Stimulated activated CD8-positive, alpha-beta memory T cell treated with anti-CD3 and anti-CD28 coated beads, Interleukin-12 subunit alpha, Interleukin-12 subunit beta, amount 100 ng/mL, for 24 hours (primary cell): ENCODE measurements at regions not wholly inside any gene's neighbourhood (a gene's known extent, or its start where the extent isn't known, plus 50 kb on each side); places are given as distances from the start of the nearest gene placed in this dataset.
"Not testable (repeated sequence)": the region's sequence is repeated elsewhere in the genome, so short reads cannot be mapped to it uniquely, and the experiment has no call there.

ENCODE experiments used
- DNase-seq: peaks from one replicate; pipeline ENCODE4 v3.0.0-alpha.2; 2020; ENCODE audit errors: extremely low read depth

GRCh38 chr14:85897808-85898207 lies 367.9 kb downstream of the FLRT2 start:
- DNase-seq, result no peak

GRCh38 chr14:85895603-85896002 lies 365.7 kb downstream of the FLRT2 start:
- no peak for DNase-seq

GRCh38 chr14:85892251-85892650 lies 362.3 kb downstream of the FLRT2 start:
- no peak for DNase-seq

DNA sequence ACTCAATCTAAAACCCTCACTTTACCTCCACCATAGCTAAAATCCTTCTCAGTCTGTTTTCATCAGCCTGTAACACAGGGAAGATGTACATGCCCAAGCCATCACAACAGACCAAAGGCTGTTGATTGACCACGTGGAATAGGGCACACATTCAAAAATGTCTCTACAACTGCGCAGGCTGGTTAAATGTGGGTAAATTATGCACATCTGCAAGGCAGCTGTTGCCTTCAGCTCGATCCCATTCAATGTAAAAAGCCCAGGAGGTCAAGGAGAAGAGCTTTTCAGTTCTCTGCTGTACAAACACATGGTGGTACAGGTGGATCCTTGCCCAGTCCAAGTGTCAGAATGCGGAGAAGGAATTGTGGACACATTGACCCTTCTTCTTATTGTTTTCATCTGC lies 354.0 kb downstream of the FLRT2 start:
- no peak for DNase-seq

DNA sequence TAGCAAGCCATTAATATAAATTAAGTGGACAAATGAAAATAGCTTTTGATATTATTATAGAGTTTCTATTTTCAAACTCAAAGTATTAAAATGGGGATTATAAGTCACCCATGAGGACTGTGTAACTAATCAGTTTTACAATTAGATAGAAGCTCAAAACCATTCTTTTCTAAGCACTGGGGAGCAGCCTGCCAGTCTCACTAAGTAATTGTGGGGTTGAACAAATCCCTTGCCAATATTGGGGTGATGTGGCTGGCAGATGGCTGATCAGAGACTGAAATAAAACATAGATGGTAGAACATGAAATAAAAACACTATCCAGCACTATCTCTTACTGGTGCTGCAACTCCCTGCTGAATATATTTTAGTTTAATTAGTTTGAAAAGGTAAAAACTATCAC lies 353.2 kb downstream of the FLRT2 start:
- DNase-seq, result no peak

GRCh38 chr14:85881935-85882334 lies 352.0 kb downstream of the FLRT2 start:
- no peak for DNase-seq

DNA sequence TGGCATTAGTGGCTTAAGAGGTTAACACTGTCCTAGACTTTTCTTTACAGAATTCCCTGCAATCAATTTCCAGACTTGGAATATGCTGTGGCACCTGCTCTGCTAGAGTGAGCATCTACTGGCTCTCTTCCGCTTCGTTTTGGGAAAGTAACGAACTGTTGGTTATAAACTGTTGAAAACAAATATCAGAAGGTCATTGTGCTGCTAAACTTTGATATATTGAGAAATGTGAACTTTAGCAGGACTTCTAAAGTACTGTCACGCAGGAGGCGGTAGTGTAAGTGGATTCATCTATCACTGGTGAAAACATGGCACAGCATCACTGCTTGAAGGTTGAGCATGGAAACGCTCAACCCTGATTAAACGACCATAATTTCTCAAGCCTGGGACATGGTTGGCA lies 348.9 kb downstream of the FLRT2 start:
- no peak for DNase-seq

GRCh38 chr14:85873006-85873405 lies 343.1 kb downstream of the FLRT2 start:
- DNase-seq, result no peak

- no peak for DNase-seq
Observed at GRCh38 chr14:85867450-85867849, 337.5 kb downstream of the FLRT2 start.

- no peak for DNase-seq
Observed at GRCh38 chr14:85865701-85866100, 335.8 kb downstream of the FLRT2 start.

- no peak for DNase-seq
Observed at GRCh38 chr14:85858634-85859033, 328.7 kb downstream of the FLRT2 start.

- DNase-seq, result no peak
Observed at GRCh38 chr14:85856430-85856829, 326.5 kb downstream of the FLRT2 start.

DNA sequence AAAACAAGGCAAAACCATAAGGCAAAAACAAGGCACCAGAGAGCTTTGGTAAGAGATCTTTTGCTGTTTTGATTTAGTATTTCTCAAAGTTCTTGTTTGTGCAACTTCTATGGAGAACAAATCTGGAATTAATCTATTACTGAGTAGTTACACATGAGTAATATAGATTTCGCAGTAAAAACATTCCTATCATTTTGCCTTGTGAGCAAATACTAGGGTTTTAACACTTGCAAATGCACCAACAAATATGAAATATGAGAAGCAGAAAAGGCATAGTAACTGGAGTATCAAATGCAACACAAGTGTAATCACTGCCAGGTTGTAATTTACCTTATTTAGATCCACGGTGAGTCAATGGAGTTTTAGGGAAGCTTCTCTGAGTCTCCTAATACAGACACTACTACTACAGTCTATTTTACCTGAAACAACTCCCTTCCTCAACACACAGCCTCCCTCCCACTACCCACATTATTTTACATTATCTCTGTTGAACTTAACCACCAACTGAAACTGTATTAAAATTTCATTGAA lies 324.1 kb downstream of the FLRT2 start:
- no peak for DNase-seq

GRCh38 chr14:85852906-85853305 lies 323.0 kb downstream of the FLRT2 start:
- DNase-seq, result no peak

GRCh38 chr14:85852123-85852522 lies 322.2 kb downstream of the FLRT2 start:
- DNase-seq, result not testable (repeated sequence)

DNA sequence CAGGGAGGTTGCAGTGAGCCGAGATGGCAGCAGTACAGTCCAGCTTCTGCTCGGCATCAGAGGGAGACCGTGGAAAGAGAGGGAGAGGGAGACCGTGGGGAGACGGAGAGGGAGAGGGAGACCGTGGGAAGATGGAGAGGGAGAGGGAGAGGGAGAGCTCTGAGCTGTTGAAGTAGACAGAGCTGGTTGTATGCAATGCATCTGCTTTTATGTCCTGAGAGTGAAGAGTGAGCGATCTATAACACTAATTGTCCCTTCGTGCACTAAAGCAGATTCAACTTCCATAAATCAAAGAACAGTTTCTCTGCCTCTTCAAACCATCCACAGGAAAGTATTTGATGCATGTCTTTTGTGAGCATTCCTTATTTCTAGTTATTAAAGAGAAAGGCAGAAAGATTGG lies 300.6 kb downstream of the FLRT2 start:
- not testable (repeated sequence) for DNase-seq

- DNase-seq, result not testable (repeated sequence)
Observed at GRCh38 chr14:85829601-85830000, 299.7 kb downstream of the FLRT2 start.

DNA sequence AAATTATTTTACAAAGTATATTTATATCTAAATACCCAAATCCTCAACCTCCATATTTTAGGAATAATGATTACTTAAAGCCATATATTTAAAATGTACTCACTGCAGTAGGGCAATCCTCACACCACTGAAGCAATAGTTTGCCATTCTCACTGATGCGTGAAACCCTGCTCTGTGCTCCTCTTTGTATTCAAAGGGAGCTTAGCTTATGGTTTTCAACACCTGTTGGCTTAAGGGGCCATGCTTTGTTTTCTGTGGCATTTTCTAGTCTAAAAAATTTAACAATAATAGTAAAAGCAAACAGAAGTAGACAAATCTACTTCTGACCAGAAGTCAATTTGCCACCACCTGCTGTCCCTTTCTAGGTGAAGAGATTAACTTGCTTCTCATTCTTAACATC lies 294.6 kb downstream of the FLRT2 start:
- DNase-seq, result no peak

DNA sequence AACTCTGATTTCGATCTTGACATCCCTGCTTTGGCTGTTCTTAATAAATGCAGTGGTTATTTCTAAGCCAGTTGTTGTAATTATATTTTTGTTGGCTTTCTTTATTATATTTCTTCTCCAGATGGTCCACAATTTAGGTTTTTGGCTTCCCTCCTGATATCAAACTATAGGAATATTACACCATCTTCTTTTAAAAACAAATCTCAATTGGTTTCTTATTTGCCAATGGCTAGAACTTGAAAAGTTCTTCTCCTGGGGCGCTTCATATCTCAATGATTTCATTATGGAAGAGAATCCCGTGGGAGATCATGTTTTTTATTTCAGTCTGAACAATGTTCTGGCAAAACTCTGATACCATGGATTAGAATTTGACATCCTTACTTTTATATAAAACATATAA lies 292.3 kb downstream of the FLRT2 start:
- no peak for DNase-seq

DNA sequence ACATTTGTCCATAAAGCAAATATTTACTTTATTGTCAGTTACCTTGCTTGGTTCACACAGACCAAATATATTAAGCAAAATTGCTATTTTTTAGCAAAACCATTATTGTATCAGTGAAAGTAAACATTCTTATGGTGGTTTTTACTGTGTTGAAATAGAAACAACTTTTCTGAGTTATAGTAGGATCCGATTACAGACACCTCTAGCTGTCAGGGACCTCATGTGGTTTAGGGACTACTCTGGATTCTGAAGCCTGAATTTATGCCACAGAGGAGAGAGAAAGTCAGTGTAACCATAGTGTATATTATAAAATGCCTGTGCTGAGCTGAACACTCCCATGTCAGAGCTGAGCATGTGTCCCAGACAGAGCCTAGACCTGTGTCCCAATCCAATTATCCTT lies 287.5 kb downstream of the FLRT2 start:
- DNase-seq, result no peak

DNA sequence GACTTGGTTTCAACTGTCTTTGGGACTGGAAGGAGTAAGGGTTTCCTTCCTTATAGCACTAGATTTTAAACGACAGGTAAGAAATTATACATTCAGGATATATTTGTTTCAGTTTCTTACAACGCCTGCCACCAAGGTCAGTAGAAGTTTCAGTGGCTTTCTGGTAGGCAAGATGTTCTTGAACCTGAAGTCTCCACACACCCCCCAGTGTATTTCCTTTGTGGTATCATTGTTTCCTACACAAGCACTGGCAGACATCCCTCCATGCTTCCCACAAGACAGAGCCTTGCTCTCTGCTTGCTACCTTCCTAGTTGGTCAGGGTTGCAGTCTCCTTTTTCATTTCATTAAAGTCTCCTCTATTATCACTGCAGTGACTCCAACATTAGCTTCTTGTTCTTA lies 283.1 kb downstream of the FLRT2 start:
- no peak for DNase-seq

DNA sequence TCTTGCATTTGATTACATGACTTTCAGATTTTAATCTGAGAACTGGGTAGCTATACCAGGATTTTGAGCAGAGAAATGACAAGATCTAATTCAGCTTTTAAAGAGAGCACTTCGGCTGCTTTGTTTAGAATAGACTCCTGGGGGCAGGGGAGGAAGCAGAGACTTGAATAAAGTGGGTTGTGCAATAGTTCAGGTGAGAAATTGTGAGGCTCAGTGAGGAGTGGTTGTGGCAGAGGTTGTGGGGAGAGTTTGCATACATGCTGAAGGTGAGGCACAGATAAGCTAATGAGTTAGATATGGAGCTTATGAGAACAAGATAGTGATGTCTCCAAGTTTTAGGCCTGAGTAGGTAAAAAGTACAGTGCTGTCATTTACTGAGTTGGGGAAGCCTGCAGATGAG lies 281.4 kb downstream of the FLRT2 start:
- DNase-seq, result no peak

GRCh38 chr14:85799668-85800067 lies 269.7 kb downstream of the FLRT2 start:
- DNase-seq, result no peak

DNA sequence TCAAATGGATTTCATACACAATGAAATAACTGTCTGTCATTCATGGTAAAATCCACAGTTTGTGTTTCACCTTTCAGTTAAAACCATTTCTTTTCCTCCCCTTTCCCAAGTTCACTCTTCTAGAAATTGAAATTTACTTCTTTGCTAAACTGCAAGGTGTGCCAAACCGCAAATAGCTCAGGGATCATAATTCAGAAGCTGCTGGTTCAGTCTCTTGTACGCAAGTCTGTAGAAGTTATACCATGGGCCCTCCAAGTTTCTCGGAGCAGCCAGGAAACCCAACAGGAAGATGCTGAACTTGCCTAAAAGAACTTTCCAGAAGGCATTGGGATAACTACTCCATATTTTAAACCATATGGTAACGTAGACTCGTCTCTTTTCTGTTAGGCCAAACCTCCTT lies 268.9 kb downstream of the FLRT2 start:
- no peak for DNase-seq

DNA sequence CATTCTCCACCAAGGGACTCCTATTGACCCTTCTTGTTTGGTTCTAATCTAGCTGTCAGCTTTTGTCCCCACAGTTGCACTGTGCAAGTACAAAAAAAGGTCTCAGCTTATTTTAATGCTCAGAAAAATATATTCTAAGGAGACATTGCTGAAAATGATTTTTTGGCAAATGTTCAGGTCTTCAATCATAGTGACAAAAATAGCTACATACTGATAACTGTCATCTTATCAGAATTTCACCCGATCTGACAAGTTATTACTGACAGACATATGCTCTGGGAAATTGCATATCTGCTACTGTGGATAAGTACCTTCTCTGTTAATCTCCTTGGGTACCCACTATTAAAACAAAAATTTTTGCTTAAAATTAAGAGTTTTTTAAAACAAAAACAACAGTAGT lies 263.6 kb downstream of the FLRT2 start:
- no peak for DNase-seq
